K562 (cell line): ENCODE measurements at regions not wholly inside any gene's neighbourhood (a gene's known extent, or its start where the extent isn't known, plus 50 kb on each side); places are given as distances from the start of the nearest gene placed in this dataset.
A peak's percentile ranks its signal among the peaks of the same experiment; 100 is the strongest.

Source experiments
- ATAC-seq: fragments of 200-7000 bp; cut with Tn5 transposase; 3 replicates; pipeline ENCODE4 v1.9.1; 2020; ENCODE audit warnings: moderate library complexity
- BruUV-seq: library from RNA; stranded (reverse); fragments of 400-500 nt; replicated peaks from 2 replicates; lab custom pipeline; 2021; lab: Mats Ljungman, UMichigan
- CTCF ChIA-PET: fragments of 300-600 bp; formaldehyde crosslinking; extraction: SDS; loops from one replicate; lab custom pipeline; 2021; ENCODE audit warnings: low intra/inter-chr PET ratio; lab: Yijun Ruan, JAX
- POLR2A ChIA-PET: fragments of 300-600, 350-650 bp; sonication (Branson Sonifier 250); formaldehyde crosslinking; extraction: SDS; loops from one replicate; lab custom pipeline; 2021; ENCODE audit warnings: antibody characterized with exemption, inconsistent platforms; lab: Yijun Ruan, JAX
- DNase-seq, 4 experiments: peaks; one replicate each; pipeline versions ENCODE4 v3.0.0 to v3.0.0-alpha.2; 2011 to 2018; ENCODE audit warnings: low spot score in 3 of 4, mixed read lengths in 3 of 4; ENCODE audit errors: extremely low read depth in 1 of 4
- FAIRE-seq: peaks from 2 replicates; lab custom pipeline; 2011; peaks lifted over from hg19 to GRCh38; lab: Jason Lieb, UNC
- H2AFZ ChIP-seq: 2 replicates; pipeline ENCODE4 v1.6.0; 2011; ENCODE audit warnings: low read depth, low read length, control low read depth, inconsistent platforms
- H3K27ac ChIP-seq: fragments of 200-600 bp; 3 replicates; pipeline ENCODE4 v1.8.0; 2011; ENCODE audit warnings: low read depth, mild to moderate bottlenecking, control low read depth, inconsistent platforms, low read length, moderate library complexity, mixed read lengths; ENCODE audit errors: extremely low read depth
- H3K27me3 ChIP-seq, 2 experiments: fragments of 300-600 bp in 1 of 2; 2 replicates in 1 of 2; 3 replicates in 1 of 2; pipeline versions ENCODE4 v1.6.0 to v1.8.0; 2011; ENCODE audit warnings: inconsistent platforms in 2 of 2, low read length in 2 of 2, mild to moderate bottlenecking in 1 of 2, mixed read lengths in 1 of 2, moderate library complexity in 1 of 2; ENCODE audit not compliant: control insufficient read depth in 2 of 2, insufficient read depth in 2 of 2
- H3K36me3 ChIP-seq: fragments of 300-600 bp; 3 replicates; pipeline ENCODE4 v1.8.0; 2011; ENCODE audit warnings: mild to moderate bottlenecking, low read length, inconsistent platforms; ENCODE audit not compliant: control insufficient read depth, insufficient read depth
- H3K4me1 ChIP-seq, 2 experiments: fragments of 200-600 bp in 1 of 2; replicated peaks in 1 of 2; 2 replicates in 1 of 2; 3 replicates in 1 of 2; pipeline versions ENCODE4 v1.5.1 to v1.8.0; 2011; ENCODE audit warnings: inconsistent platforms in 2 of 2, low read length in 2 of 2, mild to moderate bottlenecking in 1 of 2, mixed read lengths in 1 of 2, moderate library complexity in 1 of 2; ENCODE audit not compliant: control insufficient read depth in 2 of 2, insufficient read depth in 2 of 2
- H3K4me2 ChIP-seq: 2 replicates; pipeline ENCODE4 v1.6.1; 2011; ENCODE audit warnings: low read length, control low read depth, inconsistent platforms, mixed read lengths; ENCODE audit not compliant: insufficient read depth
- H3K4me3 ChIP-seq: fragments of 200-600 bp; sonication (generic), shearing (Covaris generic); 2 replicates; pipeline ENCODE4 v1.5.1; 2016; ENCODE audit warnings: control low read depth, inconsistent platforms
- H3K79me2 ChIP-seq: fragments of 200-600 bp; 3 replicates; pipeline ENCODE4 v1.8.0; 2011; ENCODE audit warnings: low read length, inconsistent platforms; ENCODE audit not compliant: control insufficient read depth, insufficient read depth
- H3K9ac ChIP-seq, 2 experiments: 2 replicates each; pipeline versions ENCODE4 v1.6.0 to v1.6.1; 2011; ENCODE audit warnings: low read depth in 2 of 2, low read length in 2 of 2, control low read depth in 1 of 2, inconsistent platforms in 1 of 2, mild to moderate bottlenecking in 1 of 2, mixed read lengths in 1 of 2; ENCODE audit not compliant: insufficient read depth in 1 of 2
- H3K9me1 ChIP-seq: one replicate; pipeline ENCODE4 v1.6.0; 2011; ENCODE audit warnings: inconsistent platforms, mild to moderate bottlenecking, low read length, moderate library complexity; ENCODE audit not compliant: control insufficient read depth, insufficient read depth
- H3K9me3 ChIP-seq: replicated peaks from 2 replicates; pipeline ENCODE4 v1.5.1; 2011; ENCODE audit warnings: low read depth, low read length, inconsistent platforms; ENCODE audit not compliant: control insufficient read depth, insufficient read depth
- H4K20me1 ChIP-seq: replicated peaks from 2 replicates; pipeline ENCODE4 v1.6.1; 2011; ENCODE audit warnings: low read length, inconsistent platforms, mixed read lengths; ENCODE audit not compliant: control insufficient read depth, insufficient read depth
- ATF2 ChIP-seq: sonication (generic); formaldehyde crosslinking; IDR thresholded peaks from 2 replicates; pipeline ENCODE4 v1.8.1; 2022; ENCODE audit warnings: missing genetic modification reagents
- C11orf30 ChIP-seq: fragments of 450-650 bp; IDR thresholded peaks from 2 replicates; pipeline ENCODE4 v1.6.1; 2016; ENCODE audit warnings: low read depth, mild to moderate bottlenecking
- E2F5 ChIP-seq: sonication (generic); formaldehyde crosslinking; IDR thresholded peaks from 2 replicates; pipeline ENCODE4 v1.8.0; 2022; ENCODE audit warnings: mild to moderate bottlenecking, missing genetic modification reagents
- EP400 ChIP-seq: fragments of 450-650 bp; IDR thresholded peaks from 2 replicates; pipeline ENCODE4 v1.6.1; 2017; ENCODE audit warnings: antibody characterized with exemption, mild to moderate bottlenecking, moderate library complexity
- HDAC2 ChIP-seq: fragments of 450-650 bp; IDR thresholded peaks from 2 replicates; pipeline ENCODE4 v1.6.1; 2016; ENCODE audit warnings: mild to moderate bottlenecking
- KDM4B ChIP-seq, 2 experiments: fragments of 450-650 bp in 1 of 2; sonication (generic) in 1 of 2; IDR thresholded peaks; 2 replicates each; pipeline ENCODE4 v1.6.1; 2016 to 2017; ENCODE audit warnings: borderline replicate concordance in 2 of 2, antibody characterized with exemption in 1 of 2, low read depth in 1 of 2, mild to moderate bottlenecking in 1 of 2
- MAFF ChIP-seq: IDR thresholded peaks from 2 replicates; pipeline ENCODE4 v1.6.1; 2012; ENCODE audit warnings: low read length, improper control_type of control experiment
- NEUROD1 ChIP-seq: fragments of 150-350 bp; IDR thresholded peaks from 2 replicates; pipeline ENCODE4 v1.6.1; 2014; ENCODE audit warnings: borderline replicate concordance, low read length, low read depth; ENCODE audit not compliant: partially characterized antibody
- NR2F6 ChIP-seq: fragments of 450-650 bp; formaldehyde crosslinking; IDR thresholded peaks from 2 replicates; pipeline ENCODE4 v1.4.0; 2020; ENCODE audit warnings: mild to moderate bottlenecking
- RBM39 ChIP-seq: fragments of 200-400 bp; formaldehyde crosslinking; optimal IDR thresholded peaks from 2 replicates; pipeline ENCODE3; 2018; ENCODE audit warnings: low read depth, low read length
- SLC30A9 ChIP-seq: fragments of 250-450 bp; sonication (Bioruptor Pico); IDR thresholded peaks from 2 replicates; pipeline ENCODE4 v1.8.0; 2022; ENCODE audit warnings: mild to moderate bottlenecking, moderate library complexity
- SMARCA4 ChIP-seq: fragments of 450-650 bp; IDR thresholded peaks from 2 replicates; pipeline ENCODE4 v1.6.1; 2016
- ZBTB1 ChIP-seq: sonication (generic); formaldehyde crosslinking; IDR thresholded peaks from 2 replicates; pipeline ENCODE4 v1.8.1; 2023; ENCODE audit warnings: missing genetic modification reagents, low read depth, mild to moderate bottlenecking, borderline replicate concordance
- ZNF384 ChIP-seq: IDR thresholded peaks from 2 replicates; pipeline ENCODE4 v1.6.1; 2012; ENCODE audit warnings: low read depth, low read length, improper control_type of control experiment
- ZNF717 ChIP-seq: fragments of 250-450 bp; sonication (Bioruptor Pico); IDR thresholded peaks from 2 replicates; pipeline ENCODE4 v1.5.0; 2021
- WGBS: fragments of 100-300 bp; shearing (Covaris generic); methylation state at CpG from one replicate; pipeline ENCODE4 v1.1.6; 2016; ENCODE audit warnings: low coverage, mixed read lengths; ENCODE audit not compliant: insufficient coverage; ENCODE audit errors: missing lambda C conversion rate; 5-methylcytosine and 5-hydroxymethylcytosine counted together
- in situ Hi-C: fragments of 300-500 bp; cut with MboI; formaldehyde crosslinking; loops from 4 replicates; pipeline ENCODE4 v1.15.0; 2018; ENCODE audit warnings: inconsistent platforms, mixed read lengths
- intact Hi-C: fragments of 100-400 bp; cut with micrococcal nuclease; formaldehyde crosslinking; loops from 2 replicates; pipeline ENCODE4 v1.14.2; 2022
- TF ChIP-seq, protein P1 (sequence below): sonication (generic); formaldehyde crosslinking; IDR thresholded peaks from 2 replicates; pipeline ENCODE4 v1.8.1; 2022; ENCODE audit warnings: missing genetic modification reagents
- TF ChIP-seq, protein P2 (sequence below): fragments of 250-450 bp; sonication (Bioruptor Pico); IDR thresholded peaks from 2 replicates; pipeline ENCODE4 v1.4.0; 2020; ENCODE audit warnings: mild to moderate bottlenecking, moderate library complexity, borderline replicate concordance
- TF ChIP-seq, protein P3 (sequence below): fragments of 200-800 bp; sonication (Bioruptor generic); IDR thresholded peaks from 2 replicates; pipeline ENCODE4 v1.6.1; 2017; ENCODE audit warnings: missing genetic modification characterization, missing compliant biosample characterization

GRCh38 chr21:16320110-16320509, 590.3 kb downstream of the USP25 start:
- Histone ChIP-seq H4K20me1 (no peaks in the 10 kb centered on the region), H3K4me2 (no peak overlapping the region), H3K27ac (no peak overlapping the region), H3K79me2 (no peaks in the 10 kb centered on the region), H3K4me1 (no peaks in the 10 kb centered on the region), H2AFZ (no peak overlapping the region), H3K9me3 (no peaks in the 10 kb centered on the region), H3K9me1 (no peaks in the 10 kb centered on the region), H3K36me3 (no peaks in the 10 kb centered on the region), H3K4me3 (no peak overlapping the region), H3K27me3 (no peaks in the 10 kb centered on the region), H3K9ac (no peak overlapping the region)
- intact Hi-C loops: no loop called here
- no peak for ATAC-seq
- FAIRE-seq: no peak
- BruUV-seq: no TSS peak
- WGBS: 0% methylated on average over 1 of the region's 1 CpG
- POLR2A ChIA-PET: no interaction called here
- in situ Hi-C loops: no loop called here
- no peak for DNase-seq
- CTCF ChIA-PET: no interaction called here
- TF ChIP-seq MAFF: peak; percentile 70
- no peak for TF ChIP-seq ZBTB1 (CRISPR knock-in tag)
- no peak for TF ChIP-seq NR2F6 (CRISPR knock-in tag)
- TF ChIP-seq ZNF717 (CRISPR knock-in tag): no peak
- no peak for TF ChIP-seq NEUROD1
- TF ChIP-seq EP400: no peak
- peak; percentile 28; the same call in 1 of the 2 replicates for TF ChIP-seq C11orf30
- no peak for TF ChIP-seq SLC30A9 (CRISPR knock-in tag)
- TF ChIP-seq ATF2 (CRISPR knock-in tag): no peak
- TF ChIP-seq E2F5 (CRISPR knock-in tag): no peak
- no peak for TF ChIP-seq HDAC2
- TF ChIP-seq, protein P1, sequence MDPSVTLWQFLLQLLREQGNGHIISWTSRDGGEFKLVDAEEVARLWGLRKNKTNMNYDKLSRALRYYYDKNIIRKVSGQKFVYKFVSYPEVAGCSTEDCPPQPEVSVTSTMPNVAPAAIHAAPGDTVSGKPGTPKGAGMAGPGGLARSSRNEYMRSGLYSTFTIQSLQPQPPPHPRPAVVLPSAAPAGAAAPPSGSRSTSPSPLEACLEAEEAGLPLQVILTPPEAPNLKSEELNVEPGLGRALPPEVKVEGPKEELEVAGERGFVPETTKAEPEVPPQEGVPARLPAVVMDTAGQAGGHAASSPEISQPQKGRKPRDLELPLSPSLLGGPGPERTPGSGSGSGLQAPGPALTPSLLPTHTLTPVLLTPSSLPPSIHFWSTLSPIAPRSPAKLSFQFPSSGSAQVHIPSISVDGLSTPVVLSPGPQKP (CRISPR knock-in tag): no peak
- TF ChIP-seq KDM4B (IDR thresholded peaks at IDR 0.05; ENCODE audit: borderline replicate concordance in 2 of 2, low read depth in 1 of 2): no peak
- TF ChIP-seq SMARCA4: no peak
- TF ChIP-seq, protein P2, sequence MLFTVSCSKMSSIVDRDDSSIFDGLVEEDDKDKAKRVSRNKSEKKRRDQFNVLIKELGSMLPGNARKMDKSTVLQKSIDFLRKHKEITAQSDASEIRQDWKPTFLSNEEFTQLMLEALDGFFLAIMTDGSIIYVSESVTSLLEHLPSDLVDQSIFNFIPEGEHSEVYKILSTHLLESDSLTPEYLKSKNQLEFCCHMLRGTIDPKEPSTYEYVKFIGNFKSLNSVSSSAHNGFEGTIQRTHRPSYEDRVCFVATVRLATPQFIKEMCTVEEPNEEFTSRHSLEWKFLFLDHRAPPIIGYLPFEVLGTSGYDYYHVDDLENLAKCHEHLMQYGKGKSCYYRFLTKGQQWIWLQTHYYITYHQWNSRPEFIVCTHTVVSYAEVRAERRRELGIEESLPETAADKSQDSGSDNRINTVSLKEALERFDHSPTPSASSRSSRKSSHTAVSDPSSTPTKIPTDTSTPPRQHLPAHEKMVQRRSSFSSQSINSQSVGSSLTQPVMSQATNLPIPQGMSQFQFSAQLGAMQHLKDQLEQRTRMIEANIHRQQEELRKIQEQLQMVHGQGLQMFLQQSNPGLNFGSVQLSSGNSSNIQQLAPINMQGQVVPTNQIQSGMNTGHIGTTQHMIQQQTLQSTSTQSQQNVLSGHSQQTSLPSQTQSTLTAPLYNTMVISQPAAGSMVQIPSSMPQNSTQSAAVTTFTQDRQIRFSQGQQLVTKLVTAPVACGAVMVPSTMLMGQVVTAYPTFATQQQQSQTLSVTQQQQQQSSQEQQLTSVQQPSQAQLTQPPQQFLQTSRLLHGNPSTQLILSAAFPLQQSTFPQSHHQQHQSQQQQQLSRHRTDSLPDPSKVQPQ: no peak
- TF ChIP-seq ZNF384: no peak
- TF ChIP-seq RBM39: no peak
- TF ChIP-seq, protein P3, sequence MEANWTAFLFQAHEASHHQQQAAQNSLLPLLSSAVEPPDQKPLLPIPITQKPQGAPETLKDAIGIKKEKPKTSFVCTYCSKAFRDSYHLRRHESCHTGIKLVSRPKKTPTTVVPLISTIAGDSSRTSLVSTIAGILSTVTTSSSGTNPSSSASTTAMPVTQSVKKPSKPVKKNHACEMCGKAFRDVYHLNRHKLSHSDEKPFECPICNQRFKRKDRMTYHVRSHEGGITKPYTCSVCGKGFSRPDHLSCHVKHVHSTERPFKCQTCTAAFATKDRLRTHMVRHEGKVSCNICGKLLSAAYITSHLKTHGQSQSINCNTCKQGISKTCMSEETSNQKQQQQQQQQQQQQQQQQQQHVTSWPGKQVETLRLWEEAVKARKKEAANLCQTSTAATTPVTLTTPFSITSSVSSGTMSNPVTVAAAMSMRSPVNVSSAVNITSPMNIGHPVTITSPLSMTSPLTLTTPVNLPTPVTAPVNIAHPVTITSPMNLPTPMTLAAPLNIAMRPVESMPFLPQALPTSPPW (CRISPR knock-in tag): no peak
